GM21825 (cell line): ENCODE measurements at regions not wholly inside any gene's neighbourhood (a gene's known extent, or its start where the extent isn't known, plus 50 kb on each side); places are given as distances from the start of the nearest gene placed in this dataset.

ENCODE experiments used
- ATAC-seq: cut with Tn5 transposase; IDR thresholded peaks from one replicate; pipeline ENCODE4 v1.9.1; 2021; ENCODE audit warnings: mild to moderate bottlenecking, moderate library complexity; ENCODE audit not compliant: unreplicated experiment

DNA sequence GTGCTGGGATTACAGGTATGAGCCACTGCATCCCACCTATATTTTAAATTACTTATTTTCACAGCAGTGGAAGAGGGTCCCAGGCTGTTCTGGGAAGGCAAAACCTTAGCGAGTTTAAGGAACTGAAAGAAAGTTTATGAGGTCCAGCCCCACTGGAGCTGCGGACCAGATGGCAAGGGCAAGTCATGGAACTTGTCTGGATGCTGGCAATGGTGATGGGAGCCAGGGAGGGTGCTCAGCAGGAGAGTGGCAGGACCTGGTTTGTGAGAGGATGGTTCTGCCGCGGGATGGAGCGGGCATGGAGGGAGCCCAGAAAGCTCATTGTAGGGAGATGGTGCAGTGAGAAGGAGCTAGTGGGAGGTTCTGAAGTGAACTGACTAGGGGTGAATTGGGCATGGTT, 50.6 kb upstream of the SLC45A1 start:
- ATAC-seq: no peak

DNA sequence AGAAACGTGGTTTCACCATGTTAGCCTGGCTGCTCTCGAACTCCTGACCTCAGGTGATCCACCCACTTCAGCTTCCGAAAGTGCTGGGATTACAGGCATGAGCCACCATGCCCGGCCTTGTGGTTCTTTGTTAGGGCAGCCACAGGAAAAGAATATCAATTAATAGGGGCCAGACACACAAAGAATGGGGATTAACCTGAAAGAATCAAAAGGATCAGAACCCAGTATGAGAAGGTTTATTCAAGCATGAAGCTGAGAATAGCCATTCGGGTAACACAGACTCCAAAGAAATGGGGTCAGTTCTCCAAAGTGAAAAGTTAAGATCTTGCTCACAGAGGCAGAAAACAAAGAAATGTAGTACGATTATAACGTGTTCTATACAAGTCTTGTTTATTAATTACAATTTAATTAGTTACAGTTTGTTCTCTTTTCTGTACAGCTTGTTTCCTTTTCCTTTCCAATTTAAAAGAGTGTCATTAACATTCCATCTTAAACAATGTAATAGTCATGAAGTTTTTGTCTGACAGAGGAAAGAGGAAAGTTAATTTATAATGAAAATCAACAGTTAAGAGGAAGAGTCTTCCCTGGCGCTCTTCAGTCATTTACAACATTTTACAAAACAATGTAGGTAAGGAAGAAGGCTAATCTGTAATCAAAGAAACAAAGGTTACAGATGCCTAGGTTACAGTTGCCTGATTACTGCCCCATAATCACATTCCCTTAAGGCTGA, 51.3 kb upstream of the SLC45A1 start:
- ATAC-seq: no peak

DNA sequence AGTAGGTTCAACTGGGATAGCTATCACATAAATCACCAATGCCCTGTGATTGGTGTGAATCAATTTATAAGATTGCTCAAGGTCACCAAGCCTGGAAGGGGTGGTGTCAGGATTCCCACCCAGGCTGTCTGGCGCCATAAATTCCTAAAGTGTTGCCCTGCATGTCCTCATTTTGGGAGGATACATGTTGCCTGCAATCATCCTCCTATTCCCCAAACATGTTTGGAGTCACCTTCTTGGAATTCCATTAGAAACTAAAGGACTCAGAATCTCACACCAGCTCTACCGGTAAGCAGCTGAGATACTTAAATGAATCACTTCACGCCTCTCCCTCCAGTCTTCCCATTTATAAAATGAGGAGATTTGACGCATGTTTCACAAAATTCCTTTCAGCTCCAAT, 54.1 kb upstream of the SLC45A1 start:
- ATAC-seq: no peak

DNA sequence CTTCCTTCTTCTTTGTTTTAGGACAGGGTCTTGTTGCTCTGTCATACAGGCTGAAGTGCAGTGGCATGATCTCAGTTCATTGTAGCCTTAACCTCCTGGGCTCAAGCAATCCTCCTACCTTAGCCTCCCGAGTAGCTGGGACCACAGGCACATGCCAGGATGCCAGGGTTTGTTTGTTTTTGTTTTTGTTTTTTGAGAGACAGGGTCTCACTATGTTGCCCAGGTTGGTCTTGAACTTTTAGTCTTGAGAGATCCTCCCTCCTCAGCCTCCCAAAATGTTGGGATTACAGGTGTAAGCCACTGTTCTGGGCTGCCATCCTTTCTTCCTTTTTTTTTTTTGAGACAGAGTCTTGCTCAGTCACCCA, 56.5 kb upstream of the SLC45A1 start:
- no peak for ATAC-seq

DNA sequence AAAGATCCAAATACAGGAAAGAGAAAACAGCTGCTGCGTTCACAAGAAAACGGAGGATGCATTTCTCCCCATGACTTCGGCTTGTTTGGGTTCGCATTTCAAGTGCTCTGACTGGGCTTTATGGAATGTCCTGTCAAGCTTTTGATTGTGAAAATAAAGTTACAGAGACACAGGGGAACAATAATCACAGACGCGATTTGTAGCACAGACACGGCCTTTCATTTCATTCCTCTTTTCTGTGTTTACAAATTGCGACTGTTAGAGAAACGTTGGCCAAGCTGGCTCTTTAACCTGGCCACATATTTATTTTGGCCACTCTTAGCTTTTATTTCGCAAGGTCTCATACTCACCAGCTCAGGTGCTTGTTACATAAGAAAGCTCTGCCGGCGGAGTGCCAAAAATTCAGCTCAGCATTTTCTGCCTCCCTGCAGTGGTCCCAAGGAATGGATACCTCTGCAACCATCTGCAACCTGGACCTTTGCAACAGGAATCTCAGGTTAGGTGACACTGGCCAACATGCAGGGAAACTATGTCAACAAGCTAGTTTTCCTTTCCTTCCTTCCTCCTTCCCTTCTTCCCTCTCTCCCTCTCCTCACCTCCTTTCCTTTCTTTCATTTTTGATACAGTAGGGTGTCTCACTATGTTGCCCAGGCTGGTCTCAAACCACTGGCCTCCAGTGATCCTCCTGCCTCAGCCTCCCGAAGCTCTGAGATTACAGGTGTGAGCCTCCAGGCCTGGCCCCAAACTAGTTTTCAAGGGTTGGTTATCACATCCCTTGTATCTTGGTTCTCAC, 58.2 kb upstream of the SLC45A1 start:
- no peak for ATAC-seq

DNA sequence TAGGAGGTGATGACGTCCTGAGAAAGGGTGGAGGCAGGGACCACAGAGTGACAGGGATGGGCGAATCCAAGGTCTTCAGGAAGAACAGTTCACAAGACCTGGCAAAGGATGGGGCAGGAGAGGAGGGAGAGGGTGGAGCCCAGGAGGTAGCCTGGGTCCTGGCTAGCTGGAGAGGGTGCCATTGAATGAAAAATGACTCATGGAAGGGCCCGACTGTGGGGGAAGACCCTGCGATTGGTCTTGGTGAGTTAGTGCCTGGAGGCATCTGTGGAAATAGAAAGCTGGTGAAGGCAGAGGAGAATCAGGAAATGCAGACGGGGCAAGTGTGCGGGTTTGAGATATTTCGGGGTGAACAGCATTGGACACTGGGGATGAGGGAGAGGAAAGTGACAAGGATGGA, 60.3 kb upstream of the SLC45A1 start:
- no peak for ATAC-seq

DNA sequence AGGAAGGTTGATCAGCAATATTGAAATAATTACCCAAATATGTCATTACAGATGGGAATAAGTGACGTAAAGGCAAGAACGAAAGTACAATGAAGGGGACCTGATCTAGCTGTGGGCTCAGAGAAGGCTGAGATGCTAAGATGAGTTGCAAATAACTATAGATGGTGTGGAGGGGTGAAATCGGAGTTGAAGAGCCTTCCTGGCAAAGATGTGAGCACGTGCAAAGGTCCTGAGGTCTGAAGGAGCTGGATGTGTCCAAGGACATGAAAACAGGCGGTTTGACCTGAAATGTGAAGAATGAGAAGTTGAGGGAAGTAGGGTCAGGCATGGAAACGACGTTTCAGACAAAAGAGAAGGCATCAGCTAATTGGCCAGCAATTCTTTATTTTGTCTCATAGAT, 61.6 kb upstream of the SLC45A1 start:
- no peak for ATAC-seq

DNA sequence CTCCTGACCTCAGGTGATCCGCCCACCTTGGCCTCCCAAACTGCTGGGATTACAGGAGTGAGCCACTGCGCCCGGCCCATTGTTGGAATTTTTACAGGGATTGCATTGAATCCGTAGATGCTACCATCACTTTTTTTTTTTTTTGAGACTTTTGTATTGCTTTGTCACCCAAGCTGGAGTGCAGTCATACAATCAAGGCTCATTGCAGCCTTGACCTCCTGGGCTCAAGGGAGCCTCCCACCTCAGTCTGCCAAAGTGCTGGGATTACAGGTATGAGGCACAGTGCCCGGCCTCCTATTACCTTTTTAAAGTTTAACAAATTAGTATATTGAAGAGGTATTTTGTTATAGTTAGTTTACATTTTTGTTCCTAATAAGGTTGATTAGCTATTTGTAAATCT, 62.2 kb upstream of the SLC45A1 start:
- no peak for ATAC-seq

DNA sequence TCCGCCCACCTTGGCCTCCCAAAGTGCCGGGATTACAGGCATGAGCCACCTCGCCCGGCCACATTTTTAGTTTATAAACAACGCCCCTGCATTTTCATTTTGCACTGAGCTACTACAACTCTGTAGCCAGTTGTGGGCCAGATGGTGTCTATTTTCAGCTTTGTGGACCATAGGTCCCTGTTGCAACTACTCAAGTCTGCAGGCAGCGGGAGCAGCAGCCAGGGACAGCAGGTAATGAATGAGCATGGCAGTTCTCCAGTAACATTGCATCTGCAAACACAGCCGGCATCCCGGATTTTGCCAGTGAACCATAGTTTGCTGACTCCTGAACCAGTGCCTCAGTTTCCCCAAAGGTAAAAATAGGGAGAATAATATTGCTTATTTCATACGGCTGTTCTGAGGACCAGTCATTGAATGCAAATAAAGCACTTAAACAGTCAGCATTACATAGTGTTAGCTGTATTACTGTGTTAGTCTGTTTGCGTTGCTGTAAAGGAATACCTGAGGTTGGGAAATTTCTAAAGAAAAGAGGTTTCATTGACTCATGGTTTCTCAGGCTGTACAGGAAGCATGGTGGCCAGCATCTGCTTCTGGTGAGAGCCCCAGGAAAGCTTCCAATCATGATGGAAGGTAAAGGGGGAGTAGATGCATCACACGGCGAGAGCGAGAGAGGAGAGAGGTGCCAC, 65.5 kb upstream of the SLC45A1 start:
- no peak for ATAC-seq

DNA sequence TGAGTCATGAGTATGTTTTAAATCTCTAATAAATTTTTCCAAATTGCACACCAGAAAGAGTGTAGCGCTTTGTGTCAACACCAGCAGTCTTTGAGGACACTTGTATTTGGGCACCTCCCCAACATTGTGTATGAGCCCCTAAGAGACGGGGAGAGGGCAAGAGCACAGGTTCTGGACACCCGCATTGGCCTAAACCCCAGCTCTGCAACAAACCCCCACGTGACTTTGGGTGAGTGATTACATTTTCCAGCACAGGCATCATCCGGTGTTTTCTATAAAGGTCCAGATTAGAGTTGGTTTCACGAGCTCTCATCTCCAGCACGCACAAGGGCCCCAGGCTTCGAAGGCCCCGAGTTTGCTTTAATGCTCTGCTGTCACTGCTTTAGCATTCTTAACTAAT, 66.3 kb upstream of the SLC45A1 start:
- ATAC-seq: no peak

DNA sequence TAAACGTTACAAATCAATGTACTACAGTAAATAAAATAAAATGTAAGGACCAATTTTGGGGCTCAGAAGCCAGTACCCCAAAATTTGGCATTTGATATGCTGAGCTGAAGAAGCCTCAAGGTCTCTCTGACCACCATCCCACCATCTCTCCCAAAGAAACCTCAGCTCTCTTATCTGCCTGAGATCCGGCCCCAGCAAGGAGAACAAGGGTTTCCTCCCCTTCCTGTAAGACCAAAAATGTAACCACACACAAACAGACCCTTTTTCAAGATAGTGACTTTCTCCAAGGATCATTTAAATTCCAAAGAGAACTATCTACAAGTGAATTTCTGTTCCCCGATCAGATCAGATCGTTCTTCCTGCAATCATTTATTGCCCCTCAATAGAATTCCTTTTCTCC, 68.1 kb upstream of the SLC45A1 start:
- no peak for ATAC-seq

DNA sequence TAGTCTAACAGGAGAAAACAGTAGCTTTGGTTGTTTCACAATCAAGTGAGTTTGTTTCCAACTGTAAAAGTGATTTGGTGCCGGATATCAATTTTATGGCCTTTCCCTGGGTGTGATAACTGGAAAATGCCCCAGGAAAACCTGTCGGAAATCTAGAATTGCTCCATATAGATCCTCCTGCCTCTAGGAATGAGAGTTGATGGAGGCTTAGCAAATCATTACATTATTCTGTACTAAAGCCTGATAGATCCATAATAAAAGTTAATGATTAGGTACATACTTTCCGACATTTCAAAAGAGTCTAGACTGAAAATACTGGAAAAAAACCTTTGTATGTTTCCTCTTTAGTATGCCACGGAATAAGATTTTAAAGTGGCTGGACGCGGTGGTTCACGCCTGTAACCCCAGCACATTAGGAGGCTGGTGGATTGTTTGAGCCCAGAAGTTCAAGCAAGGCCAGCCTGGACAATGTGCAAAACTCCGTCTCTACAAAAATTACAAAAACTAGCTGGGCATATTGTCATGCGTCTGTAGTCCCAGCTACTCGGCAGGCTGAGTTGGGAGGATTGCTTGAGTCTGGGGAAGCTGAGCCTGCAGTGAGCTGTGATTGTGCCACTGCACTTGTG, 70.0 kb upstream of the SLC45A1 start:
- no peak for ATAC-seq

DNA sequence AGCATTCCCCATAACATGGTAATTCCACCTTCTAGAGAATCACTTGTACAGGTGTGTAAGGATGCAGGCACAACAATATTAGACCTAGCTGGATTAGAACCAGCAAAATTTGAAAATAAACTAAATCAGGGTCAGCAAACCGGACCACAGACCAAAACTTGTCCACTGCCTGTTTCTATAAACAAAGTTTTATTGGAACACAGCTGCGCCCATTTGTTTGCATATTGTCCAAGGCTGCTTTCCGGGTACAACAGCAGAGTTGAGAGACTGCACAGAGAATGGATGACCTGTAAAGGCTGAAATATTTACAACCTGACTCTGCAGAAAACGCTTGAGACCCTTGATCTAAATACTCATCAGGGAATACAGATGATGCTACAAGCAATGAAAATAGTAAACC, 73.6 kb upstream of the SLC45A1 start:
- ATAC-seq: no peak

DNA sequence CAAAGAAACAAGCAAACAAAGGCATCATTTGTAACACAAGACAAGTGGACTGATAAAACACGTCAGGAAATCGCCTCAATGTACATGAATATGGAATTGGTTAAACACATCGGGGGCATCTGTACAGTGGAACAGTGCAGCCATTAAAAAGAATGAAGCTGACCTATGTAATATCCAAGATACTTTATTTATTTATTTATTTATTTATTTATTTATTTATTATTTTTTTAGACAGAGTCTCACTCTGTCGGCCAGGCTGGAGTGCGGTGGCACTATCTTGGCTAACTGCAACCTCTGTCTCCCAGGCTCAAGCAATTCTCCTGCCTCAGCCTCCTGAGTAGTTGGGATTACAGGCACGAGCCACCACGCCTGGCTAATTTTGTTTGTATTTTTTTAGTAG, 75.4 kb upstream of the SLC45A1 start:
- no peak for ATAC-seq

DNA sequence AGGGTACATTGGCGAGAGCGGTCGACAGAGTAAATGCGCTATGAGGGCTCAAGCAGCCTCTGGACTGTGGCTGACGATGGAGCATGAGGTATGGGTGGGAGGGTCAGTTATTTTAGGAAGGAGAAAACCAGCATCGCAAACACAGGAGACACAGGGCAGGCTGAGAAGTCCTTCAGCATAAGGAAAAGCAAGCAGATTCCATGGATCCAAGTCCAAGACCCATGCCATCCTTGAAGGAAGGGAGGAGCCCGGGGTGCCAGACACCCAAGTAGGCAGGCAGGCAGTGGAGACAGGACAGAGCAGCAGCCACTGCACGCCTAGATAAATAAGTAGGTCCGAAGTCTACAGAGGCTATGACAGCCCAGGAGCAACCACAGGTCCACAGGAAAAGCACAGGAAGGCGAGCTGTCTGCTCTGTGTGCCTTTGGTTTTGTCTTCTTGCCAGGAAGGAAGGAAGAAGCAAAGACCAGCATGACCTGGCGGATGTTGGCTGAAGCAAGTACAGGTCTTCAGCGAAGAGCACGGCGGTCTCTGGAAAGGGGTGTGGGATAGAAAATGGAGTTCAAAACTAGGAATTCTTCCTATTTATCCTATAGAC, 76.4 kb upstream of the SLC45A1 start:
- ATAC-seq: no peak

DNA sequence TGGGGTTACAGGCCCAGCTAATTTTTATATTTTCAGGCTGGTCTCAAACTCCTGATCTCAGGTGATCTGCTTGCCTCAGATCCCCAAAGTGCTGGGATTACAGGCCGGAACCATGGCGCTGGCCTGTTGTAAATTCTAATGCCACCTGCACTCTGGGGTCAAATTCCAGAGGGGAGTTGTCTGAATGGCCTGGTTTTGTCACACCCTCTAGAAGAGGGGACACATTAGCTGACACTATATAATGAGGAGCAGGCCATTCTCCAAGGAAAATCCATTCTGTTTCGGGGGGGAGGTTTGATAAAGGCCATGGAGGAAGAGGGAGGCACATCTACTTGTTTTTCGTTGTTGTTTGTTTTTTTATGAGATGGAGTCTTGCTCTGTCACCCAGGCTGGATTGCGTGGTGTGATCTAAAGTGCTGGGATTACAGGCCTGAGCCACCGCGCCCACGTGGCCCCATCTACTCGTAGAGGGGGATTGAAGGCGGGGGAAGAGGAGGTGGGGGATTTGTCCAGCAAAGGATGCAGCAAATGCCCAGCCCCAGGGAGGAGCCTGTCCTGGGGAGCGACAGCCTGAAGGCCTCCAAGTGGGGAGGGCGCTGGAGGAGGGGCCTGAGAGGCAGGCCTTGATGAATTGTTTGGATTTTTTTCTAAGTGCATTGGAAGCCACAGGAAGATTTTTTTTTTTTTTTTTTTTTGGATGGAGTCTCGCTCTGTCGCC, 78.4 kb upstream of the SLC45A1 start:
- ATAC-seq: no peak

DNA sequence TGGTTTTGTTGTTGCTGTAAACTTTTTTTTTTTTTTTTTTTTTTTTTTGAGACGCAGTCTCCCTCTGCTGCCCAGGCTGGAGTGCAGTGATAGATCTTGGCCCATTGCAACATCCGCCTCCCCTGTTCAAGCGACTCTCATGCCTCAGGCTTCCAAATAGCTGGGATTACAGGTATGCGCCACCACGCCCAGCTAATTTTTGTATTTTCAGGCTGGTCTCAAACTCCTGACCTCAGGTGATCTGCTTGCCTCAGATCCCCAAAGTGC, 78.9 kb upstream of the SLC45A1 start:
- no peak for ATAC-seq

DNA sequence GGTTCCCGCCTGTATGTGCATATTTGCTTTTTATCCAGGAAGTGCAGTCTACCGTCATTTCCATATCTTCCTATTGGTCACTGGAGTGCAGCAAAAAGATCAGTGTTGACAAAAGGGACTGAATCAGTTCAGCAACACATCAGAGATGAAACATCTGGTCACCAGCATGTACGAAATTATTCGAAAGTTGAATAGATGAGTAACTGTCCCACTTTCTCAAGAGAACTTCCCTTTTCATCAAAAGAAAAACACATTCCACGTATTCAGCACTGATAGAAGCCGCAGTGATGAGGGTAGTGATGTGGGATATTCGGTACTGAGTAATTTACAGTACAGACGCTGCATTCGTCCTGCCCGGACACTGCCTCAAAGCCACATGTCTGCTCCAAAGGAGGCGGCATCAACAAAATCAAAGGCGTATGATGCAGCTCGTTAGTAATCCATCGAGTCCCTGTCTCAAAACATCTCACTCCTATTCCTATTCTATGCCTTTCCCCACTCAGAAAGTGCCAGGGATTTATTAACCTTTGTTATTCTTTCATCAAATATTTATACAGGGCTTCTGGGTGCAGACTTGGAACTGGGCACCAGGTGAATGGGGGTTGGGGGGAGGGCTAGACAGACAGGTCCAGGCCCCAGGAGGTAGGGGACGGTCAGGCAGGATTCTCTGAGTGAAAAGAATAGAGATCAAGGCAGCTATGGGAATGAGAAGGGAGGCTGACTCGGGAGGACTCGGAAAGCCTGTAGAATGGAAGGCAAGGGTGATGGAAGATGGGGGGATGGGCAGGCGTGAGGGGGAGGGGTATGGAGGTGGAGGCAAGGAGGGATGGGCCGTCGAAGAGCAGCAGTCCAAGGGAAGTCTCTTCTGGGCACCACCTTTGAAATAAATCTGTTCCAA, 79.5 kb upstream of the SLC45A1 start:
- ATAC-seq: no peak

DNA sequence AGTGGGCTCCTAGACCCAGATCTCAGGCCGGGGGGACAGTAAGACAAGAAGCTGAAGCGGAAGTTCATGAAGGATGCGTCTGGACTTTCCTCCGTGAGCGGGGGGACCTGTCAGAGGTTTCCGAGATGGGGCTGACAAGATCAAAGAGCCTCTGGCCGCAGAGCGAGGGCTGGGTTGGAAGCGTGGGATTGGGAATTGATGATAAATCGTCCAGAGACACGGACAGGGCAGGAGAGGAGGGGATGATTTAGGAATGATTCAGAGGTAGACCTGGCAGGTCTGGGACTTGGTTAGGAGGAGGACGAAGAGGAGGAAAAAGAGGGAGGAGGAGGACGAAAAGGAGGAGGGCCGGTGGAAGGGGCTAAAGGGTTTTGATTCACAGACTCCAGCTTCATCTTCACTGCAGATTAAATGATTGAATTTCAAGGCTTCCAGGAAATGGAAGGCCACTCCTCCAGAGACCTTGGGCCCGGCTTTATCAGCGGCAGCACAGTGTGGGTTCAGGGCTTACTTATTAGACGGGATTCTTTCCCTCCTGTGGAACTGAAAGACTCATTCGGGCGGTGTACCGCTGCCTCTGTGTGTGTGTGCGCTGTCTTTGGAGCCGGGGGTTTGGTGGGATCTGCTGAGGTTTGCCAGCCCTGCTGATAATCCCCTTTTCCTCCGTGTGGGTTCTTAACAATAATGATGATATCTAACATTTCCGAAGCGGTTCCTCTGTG, 85.7 kb upstream of the SLC45A1 start:
- ATAC-seq: no peak
